Mesenchymal stem cell (in vitro differentiated cells and primary cell): ENCODE measurements at regions not wholly inside any gene's neighbourhood (a gene's known extent, or its start where the extent isn't known, plus 50 kb on each side); places are given as distances from the start of the nearest gene placed in this dataset. TPM values are rescaled to one million over a fixed set of nuclear protein-coding genes. Genes with fewer than 3 reads are reported as not detected.
"Not testable (repeated sequence)": the region's sequence is repeated elsewhere in the genome, so short reads cannot be mapped to it uniquely, and the experiment has no call there.

ENCODE experiments used
- DNase-seq: peaks from one replicate; pipeline ENCODE4 v3.0.0-alpha.2; 2013
- H2AFZ ChIP-seq: one replicate; pipeline ENCODE4 v1.6.1; 2013; ENCODE audit warnings: low read depth, mild to moderate bottlenecking, control low read depth, inconsistent platforms, low read length, moderate library complexity
- H2AK5ac ChIP-seq: 2 replicates; pipeline ENCODE4 v1.6.1; 2013; ENCODE audit warnings: low read length, moderate library complexity, mild to moderate bottlenecking, inconsistent platforms; ENCODE audit not compliant: severe bottlenecking
- H2BK120ac ChIP-seq: one replicate; pipeline ENCODE4 v1.6.1; 2013; ENCODE audit warnings: low read depth, mild to moderate bottlenecking, inconsistent platforms, low read length, moderate library complexity
- H2BK12ac ChIP-seq, 2 experiments: one replicate each; pipeline ENCODE4 v1.6.1; 2013; ENCODE audit warnings: inconsistent platforms in 2 of 2, low read length in 2 of 2, mild to moderate bottlenecking in 2 of 2, moderate library complexity in 2 of 2, control low read depth in 1 of 2
- H2BK15ac ChIP-seq: one replicate; pipeline ENCODE4 v1.6.1; 2013; ENCODE audit warnings: mild to moderate bottlenecking, low read depth, inconsistent platforms; ENCODE audit not compliant: poor library complexity, severe bottlenecking
- H2BK5ac ChIP-seq: 2 replicates; pipeline ENCODE4 v1.6.1; 2013; ENCODE audit warnings: low read depth, mild to moderate bottlenecking, low read length, control low read depth, inconsistent platforms; ENCODE audit not compliant: poor library complexity, severe bottlenecking
- H3K14ac ChIP-seq, 2 experiments: one replicate each; pipeline ENCODE4 v1.6.1; 2013; ENCODE audit warnings: inconsistent platforms in 2 of 2, low read length in 2 of 2, control low read depth in 1 of 2, mild to moderate bottlenecking in 1 of 2, moderate library complexity in 1 of 2
- H3K18ac ChIP-seq, 2 experiments: one replicate each; pipeline ENCODE4 v1.6.1; 2013; ENCODE audit warnings: inconsistent platforms in 2 of 2, low read length in 2 of 2, control low read depth in 1 of 2, low read depth in 1 of 2, mild to moderate bottlenecking in 1 of 2
- H3K23ac ChIP-seq, 2 experiments: one replicate each; pipeline ENCODE4 v1.6.1; 2013; ENCODE audit warnings: inconsistent platforms in 2 of 2, low read length in 2 of 2, mild to moderate bottlenecking in 2 of 2, moderate library complexity in 2 of 2, control low read depth in 1 of 2
- H3K27ac ChIP-seq: 2 replicates; pipeline ENCODE4 v1.5.1; 2013; ENCODE audit warnings: mild to moderate bottlenecking, moderate library complexity, low read length, control low read depth, inconsistent platforms; ENCODE audit not compliant: poor library complexity, severe bottlenecking
- H3K27me3 ChIP-seq, 2 experiments: 2 replicates each; pipeline versions ENCODE4 v1.6.1 to v1.7.0; 2013; ENCODE audit warnings: low read length in 2 of 2, mild to moderate bottlenecking in 2 of 2, moderate library complexity in 2 of 2, control low read depth in 1 of 2, inconsistent platforms in 1 of 2; ENCODE audit not compliant: control insufficient read depth in 1 of 2, insufficient read depth in 1 of 2
- H3K36me3 ChIP-seq, 2 experiments: 2 replicates each; pipeline versions ENCODE4 v1.6.1 to v1.7.0; 2013; ENCODE audit warnings: low read length in 2 of 2, control low read depth in 1 of 2, inconsistent platforms in 1 of 2, low read depth in 1 of 2, mild to moderate bottlenecking in 1 of 2; ENCODE audit not compliant: insufficient read depth in 2 of 2, control insufficient read depth in 1 of 2
- H3K4ac ChIP-seq, 2 experiments: one replicate each; pipeline ENCODE4 v1.6.1; 2013; ENCODE audit warnings: inconsistent platforms in 2 of 2, low read length in 2 of 2, mild to moderate bottlenecking in 2 of 2, moderate library complexity in 2 of 2, control low read depth in 1 of 2, low read depth in 1 of 2
- H3K4me1 ChIP-seq: 2 replicates; pipeline ENCODE4 v1.6.1; 2013; ENCODE audit warnings: low read depth, low read length, control low read depth; ENCODE audit not compliant: control insufficient read depth, insufficient read depth
- H3K4me2 ChIP-seq: 2 replicates; pipeline ENCODE4 v1.6.1; 2013; ENCODE audit warnings: low read length, mild to moderate bottlenecking, inconsistent platforms; ENCODE audit not compliant: poor library complexity, severe bottlenecking
- H3K4me3 ChIP-seq, 2 experiments: 2 replicates each; pipeline versions ENCODE4 v1.5.1 to v1.7.0; 2013; ENCODE audit warnings: low read length in 2 of 2, mild to moderate bottlenecking in 2 of 2, control low read depth in 1 of 2, low read depth in 1 of 2; ENCODE audit not compliant: insufficient read depth in 1 of 2
- H3K79me1 ChIP-seq: replicated peaks from 2 replicates; pipeline ENCODE4 v1.6.1; 2013; ENCODE audit warnings: mild to moderate bottlenecking, control low read depth, low read length, inconsistent platforms; ENCODE audit not compliant: poor library complexity, severe bottlenecking
- H3K9ac ChIP-seq: 2 replicates; pipeline ENCODE4 v1.7.0; 2013; ENCODE audit warnings: mild to moderate bottlenecking, low read length, moderate library complexity
- H3K9me3 ChIP-seq: 2 replicates; pipeline ENCODE4 v1.7.0; 2013; ENCODE audit warnings: mild to moderate bottlenecking, low read length; ENCODE audit not compliant: control insufficient read depth
- H4K8ac ChIP-seq: one replicate; pipeline ENCODE4 v1.6.1; 2013; ENCODE audit warnings: inconsistent platforms, mild to moderate bottlenecking, low read length, moderate library complexity
- H4K91ac ChIP-seq: one replicate; pipeline ENCODE4 v1.6.1; 2013; ENCODE audit warnings: mild to moderate bottlenecking, low read length, inconsistent platforms
- WGBS: methylation state at CpG from one replicate; pipeline ENCODE4 v1.1.7; 2013; ENCODE audit warnings: mixed read lengths; 5-methylcytosine and 5-hydroxymethylcytosine counted together
- small RNA-seq: library from polyadenylated mRNA; stranded (forward); fragments of <200 nt; extraction: miRNeasy Mini kit (QIAGEN cat#:217004); gene quantifications from one replicate; pipeline ENCODE3, GENCODE V24; 2013; ENCODE audit warnings: low read depth

- WGBS = 92% methylated on average over 2 of the region's 3 CpGs
- Histone ChIP-seq H3K36me3 (no peaks in the 10 kb centered on the region), H3K14ac (no peak overlapping the region), H3K79me1 (no peaks in the 10 kb centered on the region), H2AFZ (no peak overlapping the region), H2BK12ac (no peak overlapping the region), H3K9me3 (no peaks in the 10 kb centered on the region), H3K23ac (no peak overlapping the region), H3K4me1 (peaks cover 3% of the 10 kb centered on the region), H2AK5ac (no peak overlapping the region), H3K4me3 (no peak overlapping the region), H3K27ac (no peak overlapping the region), H3K18ac (no peak overlapping the region), H2BK120ac (no peak overlapping the region), H3K4ac (no peak overlapping the region), H3K27me3 (peaks cover 23 to 46% of the 10 kb centered on the region in 2 experiments), H3K9ac (no peak overlapping the region), H3K4me2 (no peak overlapping the region), H2BK15ac (no peak overlapping the region), H2BK5ac (no peak overlapping the region), H4K8ac (no peak overlapping the region), H4K91ac (no peak overlapping the region)
- DNase-seq = no peak
Measured at GRCh38 chr11:129751511-129751910, 64.1 kb upstream of the TMEM45B start.

DNA sequence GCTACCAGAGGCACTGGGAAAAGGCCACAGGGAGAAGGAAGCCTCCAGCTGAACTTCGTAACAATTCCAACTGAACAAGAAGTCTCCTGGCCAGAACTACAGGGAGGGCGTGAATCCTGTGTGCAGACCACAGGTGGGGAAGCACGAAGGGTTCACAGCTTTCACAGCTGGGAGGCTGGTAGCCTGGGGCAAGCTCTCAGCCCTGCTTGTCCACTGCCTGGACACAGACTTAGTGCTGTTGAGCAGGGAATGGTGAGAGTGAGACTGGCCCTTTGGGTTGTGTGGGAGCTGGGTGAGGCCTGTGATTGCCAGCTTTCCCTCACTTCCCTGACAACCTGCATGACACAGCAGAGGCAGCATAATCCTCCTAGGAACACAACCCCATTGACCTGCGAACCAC is 52.1 kb upstream of the TMEM45B start:
- not testable (repeated sequence) for H3K9ac ChIP-seq, H2BK15ac ChIP-seq, H3K4me3 ChIP-seq, H3K23ac ChIP-seq, H2AK5ac ChIP-seq, H4K8ac ChIP-seq, H2AFZ ChIP-seq, H2BK12ac ChIP-seq, H2BK5ac ChIP-seq, H3K14ac ChIP-seq, H2BK120ac ChIP-seq, H3K27ac ChIP-seq, H3K79me1 ChIP-seq, H3K4me1 ChIP-seq, H3K4ac ChIP-seq, H4K91ac ChIP-seq, DNase-seq, H3K9me3 ChIP-seq, H3K4me2 ChIP-seq, H3K18ac ChIP-seq, H3K36me3 ChIP-seq
- WGBS = 76% methylated on average over 4 of the region's 4 CpGs
- peaks cover 6 to 12% of the 10 kb centered on the region in 2 experiments for H3K27me3 ChIP-seq

DNA sequence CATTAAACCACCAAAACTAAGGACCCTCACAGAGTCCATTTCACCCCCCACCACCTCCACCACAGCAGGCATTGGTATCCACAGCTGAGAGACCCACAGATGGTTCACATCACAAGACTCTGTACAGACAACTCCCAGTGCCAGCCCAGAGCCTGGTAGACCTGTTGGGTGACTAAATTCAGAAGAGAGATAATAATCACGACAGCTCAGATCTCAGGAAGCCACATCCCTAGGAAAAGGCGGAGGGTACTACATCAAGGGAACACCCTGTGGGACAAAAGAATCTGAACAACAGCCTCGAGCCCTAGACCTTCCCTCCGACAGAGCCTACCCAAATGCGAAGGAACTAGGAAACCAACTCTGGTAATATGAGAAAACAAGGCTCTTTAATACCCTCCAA is 51.4 kb upstream of the TMEM45B start:
- H3K36me3 ChIP-seq, H3K23ac ChIP-seq, H3K9ac ChIP-seq, H3K18ac ChIP-seq, H3K14ac ChIP-seq, H2AK5ac ChIP-seq, H3K4ac ChIP-seq, DNase-seq, H3K4me3 ChIP-seq, H3K4me1 ChIP-seq, H3K9me3 ChIP-seq, H3K4me2 ChIP-seq, H3K79me1 ChIP-seq, H2BK15ac ChIP-seq, H2BK12ac ChIP-seq, H2BK120ac ChIP-seq, H2AFZ ChIP-seq, H3K27me3 ChIP-seq, H4K91ac ChIP-seq, H2BK5ac ChIP-seq, H4K8ac ChIP-seq, H3K27ac ChIP-seq: not testable (repeated sequence)
- 60% methylated on average over 4 of the region's 5 CpGs for WGBS

Small RNAs in the stretch of these regions (small RNA-seq; reads per million reads assigned to genes)
- not detected for gene RPS27P20
